HG02798 (cell line): ENCODE measurements at regions not wholly inside any gene's neighbourhood (a gene's known extent, or its start where the extent isn't known, plus 50 kb on each side); places are given as distances from the start of the nearest gene placed in this dataset.
A peak's percentile ranks its signal among the peaks of the same experiment; 100 is the strongest.

Source experiments
- ATAC-seq: cut with Tn5 transposase; IDR thresholded peaks from one replicate; pipeline ENCODE4 v1.9.1; 2021; ENCODE audit warnings: mild to moderate bottlenecking; ENCODE audit not compliant: unreplicated experiment, poor library complexity

DNA sequence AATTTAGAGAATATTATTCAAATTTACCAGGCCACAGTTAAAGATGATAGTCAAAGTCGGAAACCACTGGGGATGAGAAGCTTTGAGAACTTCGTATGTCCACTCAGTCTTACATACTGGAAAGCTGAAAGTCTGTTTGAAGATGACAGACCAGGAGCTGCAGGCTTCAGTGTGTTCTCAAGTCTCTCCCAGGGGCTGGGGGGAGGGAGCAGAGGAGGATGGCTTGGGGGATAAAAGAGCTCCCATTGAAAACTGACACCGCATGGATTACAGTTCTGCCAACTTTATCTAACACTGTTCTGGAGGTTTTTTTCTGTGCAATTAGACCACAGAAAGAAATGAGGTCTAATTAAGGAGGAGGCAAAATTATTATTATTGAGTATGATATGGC lies 170.5 kb upstream of the ALKAL2 start:
- no peak for ATAC-seq

DNA sequence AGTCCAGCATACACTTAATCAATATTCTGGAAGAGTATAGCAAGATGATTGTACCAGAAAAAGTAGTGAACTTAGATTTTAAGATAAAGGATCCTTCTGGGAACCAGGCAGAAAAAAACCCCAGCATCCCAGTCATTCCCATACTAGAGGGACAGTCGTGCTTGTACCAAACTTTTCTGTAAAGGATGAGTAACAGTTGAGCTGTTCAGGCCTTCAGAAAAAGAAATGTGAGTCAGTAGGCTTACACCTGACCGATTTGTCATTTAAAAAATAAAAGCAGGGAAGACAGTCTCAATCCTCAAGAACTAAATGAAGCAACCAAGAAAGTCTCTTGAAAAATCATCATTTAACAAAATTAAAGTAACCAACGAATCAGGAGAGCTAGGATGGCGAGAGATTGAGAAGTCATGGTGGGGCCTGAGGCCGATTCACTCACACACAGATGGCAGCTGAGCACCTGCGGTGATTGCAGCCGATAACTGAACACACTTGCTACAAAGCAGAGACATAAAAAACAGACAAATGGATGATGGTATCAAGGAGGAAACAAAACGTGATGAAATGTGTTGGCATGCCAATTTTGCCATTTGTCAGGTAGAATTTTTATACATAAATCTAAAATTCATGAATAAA lies 170.0 kb upstream of the ALKAL2 start:
- no peak for ATAC-seq

DNA sequence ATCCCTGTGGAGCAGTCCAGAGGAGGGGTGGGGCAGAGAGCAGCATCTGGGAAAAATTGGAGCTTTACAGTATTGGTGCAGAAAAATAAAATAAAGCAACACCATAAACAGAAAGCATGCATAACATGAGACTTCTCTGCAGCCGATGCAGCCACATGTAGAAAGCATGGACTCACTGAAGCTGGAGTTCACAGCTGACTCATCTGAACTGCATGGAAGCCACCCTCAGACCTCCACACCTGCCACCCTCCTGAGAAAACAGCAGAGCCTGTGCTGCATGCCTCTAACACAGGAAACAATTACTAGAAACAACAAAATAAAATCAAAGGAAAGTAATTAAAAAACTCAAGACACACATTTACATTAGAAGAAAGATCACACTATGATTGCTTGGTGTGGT lies 169.4 kb upstream of the ALKAL2 start:
- ATAC-seq: no peak

DNA sequence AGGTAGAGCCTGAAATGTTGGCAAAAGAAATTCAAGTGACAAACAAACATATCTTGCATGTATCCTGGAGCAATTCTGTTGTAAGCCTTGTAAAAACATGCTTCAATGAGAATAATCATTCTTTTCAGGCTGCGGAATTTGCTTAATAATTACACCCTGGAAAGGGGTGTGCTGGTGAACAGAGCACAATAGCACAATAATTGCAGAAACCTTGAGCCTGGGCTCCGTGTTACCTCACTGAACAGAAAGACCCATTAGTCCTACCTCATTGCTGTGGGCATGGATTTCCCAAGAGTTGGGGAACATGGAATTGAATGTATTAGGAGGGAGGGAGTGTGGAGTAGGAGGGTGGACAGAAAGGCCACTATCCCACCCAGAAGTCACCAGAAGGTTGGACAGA lies 168.0 kb upstream of the ALKAL2 start:
- no peak for ATAC-seq

DNA sequence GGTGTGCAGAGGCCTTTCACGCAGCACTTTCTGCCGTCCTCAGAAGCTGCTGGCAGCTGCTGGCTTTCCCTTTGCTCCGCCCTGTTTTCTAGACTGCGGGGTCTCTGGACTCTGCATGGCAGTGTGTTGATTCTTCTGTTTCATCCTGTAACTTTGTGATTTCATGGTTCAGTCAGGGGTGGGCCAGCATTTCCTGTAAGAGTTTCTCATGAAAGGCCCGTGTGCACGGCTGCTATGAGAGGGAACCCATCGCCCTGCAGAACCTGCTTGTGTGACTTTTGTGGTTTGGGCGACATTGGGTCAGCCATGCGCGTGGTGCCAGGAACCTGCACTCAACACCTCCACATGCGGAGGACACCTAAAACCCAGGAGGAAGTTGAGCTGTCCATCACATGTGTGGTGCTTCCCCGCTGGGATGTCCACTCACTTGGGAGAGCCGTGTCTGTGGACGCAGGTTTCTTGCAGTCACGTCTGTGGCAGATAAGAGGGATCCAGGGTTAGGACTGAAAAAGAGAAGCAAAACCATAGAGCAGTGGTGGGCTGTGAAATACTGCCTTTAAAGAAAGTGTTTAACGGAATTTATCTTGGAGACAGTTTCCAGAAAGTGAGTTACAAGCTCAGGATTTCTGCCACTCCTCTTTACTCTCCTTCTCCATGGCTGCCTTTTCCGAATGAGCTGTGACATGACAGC lies 167.3 kb upstream of the ALKAL2 start:
- ATAC-seq: no peak

DNA sequence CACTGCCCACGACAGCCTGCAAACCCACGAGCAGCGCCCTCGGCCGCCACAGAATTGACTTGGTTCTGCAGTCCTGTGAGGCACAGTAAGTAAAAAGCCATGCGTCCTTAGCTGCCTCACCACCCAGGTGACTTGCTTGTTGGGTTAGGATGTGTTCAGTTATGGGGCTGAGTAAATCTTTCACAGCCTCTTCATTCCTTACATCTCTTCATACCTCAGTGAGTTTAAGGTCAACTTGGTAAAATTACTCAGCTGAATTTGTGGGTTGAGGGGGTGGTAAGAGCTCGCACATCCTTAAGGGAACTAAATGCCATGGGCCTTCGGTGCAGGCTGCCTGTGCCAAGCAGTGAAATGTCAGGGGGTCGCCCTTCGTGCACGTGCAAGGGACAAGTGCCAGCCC lies 165.2 kb upstream of the ALKAL2 start:
- ATAC-seq: no peak

DNA sequence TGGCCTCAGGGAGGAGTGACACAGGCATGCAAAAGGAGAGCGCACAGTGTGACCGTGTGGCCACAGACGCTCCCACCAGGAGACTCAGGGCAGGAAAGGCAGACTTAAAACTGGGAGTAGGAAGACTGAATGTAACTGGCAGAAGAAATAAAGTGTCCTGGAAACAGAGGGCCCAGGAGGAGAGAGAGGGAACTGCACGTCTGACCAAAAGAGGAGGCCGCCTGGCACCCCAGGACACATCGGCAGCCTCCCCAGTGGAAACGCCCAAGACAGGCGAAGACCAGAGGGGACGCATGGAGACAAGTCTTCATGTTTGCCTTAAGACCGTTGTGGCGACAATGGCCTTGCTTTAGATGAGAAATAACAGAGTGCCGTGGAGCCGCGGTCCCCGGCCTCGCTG lies 163.6 kb upstream of the ALKAL2 start:
- no peak for ATAC-seq

DNA sequence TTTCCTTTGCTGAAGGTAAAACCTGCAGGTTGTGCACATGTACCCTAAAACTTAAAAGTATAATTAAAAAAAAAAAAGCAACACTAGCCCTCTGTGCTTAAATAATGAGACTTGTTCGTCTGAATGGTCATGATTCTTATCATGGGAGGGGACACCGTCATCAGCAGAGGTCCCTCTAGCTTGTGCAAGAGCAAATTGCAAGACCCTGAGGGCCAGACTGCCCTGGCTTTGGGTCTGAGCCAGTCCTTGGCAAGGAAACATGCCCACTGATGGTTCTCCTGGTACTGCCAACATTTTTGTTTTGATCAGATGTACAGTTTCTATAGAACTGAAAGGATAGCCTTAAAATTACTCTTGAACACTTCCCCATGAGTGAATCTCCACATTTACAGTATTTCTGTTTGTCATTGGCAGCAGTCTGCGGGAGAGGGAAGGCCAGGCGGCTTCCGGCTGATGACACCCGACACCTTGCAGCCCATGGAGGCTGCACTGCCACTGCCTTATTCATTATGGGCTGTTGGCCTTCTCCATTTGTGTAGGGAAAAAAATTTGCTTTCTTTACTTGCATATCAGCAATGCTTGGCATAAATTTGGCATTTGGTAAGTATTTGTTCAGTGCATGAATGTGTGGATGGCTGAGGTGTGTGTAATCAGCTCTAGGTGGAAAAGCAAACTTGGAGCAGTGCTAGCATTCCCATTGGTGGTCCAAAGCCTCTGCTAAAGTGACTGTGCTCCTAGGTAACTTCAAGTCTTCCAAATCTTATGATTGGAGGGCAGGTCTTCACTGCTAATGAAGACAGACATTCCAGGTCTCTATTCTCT lies 161.6 kb upstream of the ALKAL2 start:
- no peak for ATAC-seq

DNA sequence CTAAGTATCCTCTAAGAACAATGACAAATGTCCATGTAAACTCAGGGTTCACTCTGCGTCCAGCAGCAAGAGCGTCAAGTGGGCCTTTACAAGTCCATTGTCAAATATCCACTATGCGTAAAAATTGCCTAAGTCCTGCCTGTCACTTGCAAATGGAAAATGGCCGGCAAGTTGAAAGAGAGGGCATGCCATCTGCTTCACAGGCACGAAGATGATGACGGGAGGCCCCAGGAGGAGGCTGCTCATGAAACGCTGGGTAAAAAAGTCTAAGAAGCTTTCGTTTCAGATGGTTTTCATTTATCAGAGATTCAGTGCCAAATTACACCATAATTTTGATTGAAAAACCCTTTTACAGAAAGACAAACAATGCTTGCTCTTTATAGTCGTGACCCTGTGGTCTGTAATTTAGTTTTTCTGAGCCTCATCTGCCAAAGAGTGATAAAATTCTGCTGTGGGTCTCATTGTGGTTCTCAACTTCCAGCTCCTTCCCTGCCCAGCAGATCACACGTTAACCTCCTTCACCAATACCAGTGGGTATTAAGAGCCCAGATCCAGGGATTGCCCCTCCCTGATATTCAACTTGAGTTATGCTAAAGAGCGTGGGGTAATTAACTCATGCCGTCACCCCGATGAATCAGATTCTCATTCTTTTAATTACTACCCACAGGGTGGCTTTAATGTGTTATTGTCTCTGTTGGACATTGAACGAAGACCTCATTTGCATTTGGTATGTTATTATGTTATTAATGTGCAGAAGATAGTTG lies 160.2 kb upstream of the ALKAL2 start:
- no peak for ATAC-seq

DNA sequence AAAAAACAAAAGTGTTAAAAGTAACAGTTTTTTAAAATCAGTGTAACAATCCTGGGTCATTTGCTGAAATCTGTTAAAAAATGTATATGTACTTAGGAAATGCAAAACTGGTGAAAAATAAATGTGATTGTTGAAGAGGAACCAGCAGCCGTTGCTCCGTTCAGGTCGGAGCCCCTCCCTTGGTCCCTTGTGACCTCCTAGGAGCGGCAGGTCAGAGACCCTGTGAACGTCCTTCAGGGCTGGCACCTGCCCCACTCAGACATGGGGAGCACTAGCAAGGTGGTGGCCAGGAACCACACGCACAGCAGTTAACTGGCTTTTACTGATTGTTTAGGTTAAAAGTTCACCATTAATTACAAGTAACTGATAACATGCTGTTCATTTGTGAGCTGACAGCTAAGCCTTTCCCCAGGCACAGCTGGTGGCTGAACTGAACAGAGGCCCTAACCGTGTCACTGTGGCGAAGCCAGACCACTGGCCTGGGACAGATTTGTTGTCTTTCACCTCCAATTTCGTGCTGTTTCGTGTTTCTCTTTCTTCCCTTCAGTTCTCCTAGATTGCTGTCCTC lies 159.2 kb upstream of the ALKAL2 start:
- no peak for ATAC-seq

DNA sequence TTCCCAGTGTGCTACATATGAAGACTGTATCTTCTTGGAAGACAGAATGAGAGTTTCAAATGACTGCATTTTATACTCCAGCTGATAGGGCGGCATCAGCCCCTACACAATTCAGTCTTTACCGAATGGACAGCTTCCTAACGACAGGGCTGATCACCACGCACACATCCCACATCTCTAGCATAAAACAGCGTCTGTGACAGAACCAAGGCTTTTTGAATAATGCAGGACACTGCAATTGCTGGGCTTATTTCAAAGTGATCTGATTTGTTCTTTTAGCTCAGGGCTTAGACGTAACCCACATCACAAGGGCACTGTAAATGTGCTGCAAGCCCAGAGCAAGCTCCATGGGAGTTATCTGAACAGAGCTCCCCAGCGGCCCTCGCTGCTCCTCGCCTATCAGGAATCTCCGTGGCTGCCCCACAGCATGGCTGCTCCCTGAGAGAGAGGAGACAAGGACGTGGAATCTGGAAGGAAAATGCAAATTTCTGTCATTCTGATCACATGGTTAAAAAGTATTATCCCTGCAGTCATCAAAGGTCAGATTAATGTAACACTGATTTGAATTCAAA lies 158.5 kb upstream of the ALKAL2 start:
- ATAC-seq: no peak

DNA sequence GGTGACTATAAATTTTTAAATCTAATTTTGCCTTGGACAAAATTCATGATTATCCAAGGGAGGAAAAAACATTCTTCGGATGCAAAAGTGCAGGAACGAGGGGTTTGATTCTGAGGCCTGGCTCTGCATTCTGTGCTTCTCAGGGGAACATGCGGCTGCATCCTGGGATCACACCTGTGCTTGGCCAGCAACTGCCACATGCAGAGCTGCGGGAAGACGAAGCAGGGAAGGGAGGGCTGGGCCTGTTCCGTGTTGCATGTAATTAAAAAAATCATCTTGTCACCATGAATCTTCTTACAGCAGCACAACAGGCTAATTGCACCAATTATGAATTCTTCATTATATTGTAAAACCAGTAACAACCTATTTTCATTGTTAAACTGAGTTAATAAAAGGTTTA lies 158.0 kb upstream of the ALKAL2 start:
- no peak for ATAC-seq

DNA sequence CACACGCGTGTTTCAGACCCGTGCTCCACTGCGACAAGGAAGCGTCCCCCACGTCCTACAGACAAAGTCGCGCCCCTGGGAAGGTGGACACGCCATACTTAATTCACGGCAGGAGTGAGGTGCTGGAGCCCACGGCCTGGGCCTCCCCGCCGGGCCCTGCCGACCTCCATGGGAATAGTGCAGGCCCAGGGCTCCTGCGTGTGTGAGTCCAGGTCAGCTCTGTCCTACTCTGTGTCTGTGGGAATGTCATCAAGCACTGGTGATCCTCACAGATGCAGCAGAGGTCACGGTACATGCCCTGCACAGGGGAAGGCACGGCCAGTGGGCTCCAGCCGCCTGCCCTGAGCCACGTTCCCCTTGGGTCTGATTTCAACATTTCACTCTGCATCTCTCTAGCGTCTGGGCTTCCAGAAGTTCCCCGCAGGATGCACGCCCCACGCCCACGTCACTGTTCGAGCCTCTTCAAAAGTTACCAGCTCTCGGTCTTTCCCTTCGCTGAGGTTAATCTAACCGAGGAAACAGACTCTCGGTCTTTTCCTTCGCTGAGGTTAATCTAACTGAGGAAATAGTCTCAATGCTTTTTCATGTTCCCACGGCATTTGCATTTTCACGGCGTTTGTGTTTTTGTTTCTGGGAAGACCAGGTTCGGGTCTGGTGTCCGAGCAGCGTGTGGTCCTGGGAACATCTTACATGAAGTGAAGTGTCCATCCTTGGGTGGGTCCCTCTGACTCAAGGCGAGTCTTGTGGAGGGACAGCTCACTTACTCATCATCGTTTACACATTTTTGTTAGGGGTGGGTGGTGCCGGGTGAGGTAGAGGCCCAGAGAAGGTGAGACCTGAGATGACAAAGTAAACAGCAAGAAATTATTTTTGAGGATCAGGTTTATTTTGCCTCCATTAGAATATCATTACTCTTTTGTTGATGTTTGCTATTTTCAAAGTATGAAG lies 157.3 kb upstream of the ALKAL2 start:
- ATAC-seq: no peak

DNA sequence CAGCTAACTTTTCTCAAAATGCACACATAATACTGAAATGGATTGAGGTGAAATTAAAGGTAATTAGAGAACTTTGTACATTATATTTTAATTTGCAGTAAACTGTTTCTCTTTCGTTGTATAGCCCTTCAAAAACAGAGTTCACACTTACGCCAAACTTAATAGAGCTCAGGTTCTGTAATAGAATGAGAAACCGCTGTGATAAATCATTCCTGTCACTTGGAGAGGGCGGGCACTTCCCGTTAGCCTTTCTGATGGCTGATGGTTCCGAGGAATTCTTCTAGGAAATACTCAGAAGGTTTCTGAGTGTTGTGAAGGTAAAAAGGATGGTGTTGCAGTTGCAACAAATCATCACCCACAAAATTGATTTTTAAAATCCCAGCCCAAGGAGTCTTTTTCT lies 155.8 kb upstream of the ALKAL2 start:
- no peak for ATAC-seq

DNA sequence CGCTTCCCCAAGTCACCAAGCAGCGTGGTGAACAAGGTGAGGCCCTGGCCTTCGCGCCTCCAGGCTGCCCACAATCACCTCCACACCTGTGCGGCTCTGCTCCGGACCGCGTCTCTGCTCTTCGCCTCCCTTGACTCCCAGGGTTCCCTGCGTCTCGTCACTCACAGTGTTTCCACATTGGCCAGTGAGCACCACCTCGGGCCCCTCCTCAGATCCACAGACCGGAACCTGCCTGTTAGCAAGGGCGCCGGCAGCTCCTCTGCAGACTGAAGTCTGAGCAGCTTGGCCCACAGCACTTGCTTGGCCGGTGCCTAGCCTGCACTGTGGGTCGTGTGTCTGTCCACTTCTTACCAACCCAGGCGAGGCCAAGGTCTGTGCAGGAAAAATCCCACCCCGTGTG lies 155.3 kb upstream of the ALKAL2 start:
- no peak for ATAC-seq

DNA sequence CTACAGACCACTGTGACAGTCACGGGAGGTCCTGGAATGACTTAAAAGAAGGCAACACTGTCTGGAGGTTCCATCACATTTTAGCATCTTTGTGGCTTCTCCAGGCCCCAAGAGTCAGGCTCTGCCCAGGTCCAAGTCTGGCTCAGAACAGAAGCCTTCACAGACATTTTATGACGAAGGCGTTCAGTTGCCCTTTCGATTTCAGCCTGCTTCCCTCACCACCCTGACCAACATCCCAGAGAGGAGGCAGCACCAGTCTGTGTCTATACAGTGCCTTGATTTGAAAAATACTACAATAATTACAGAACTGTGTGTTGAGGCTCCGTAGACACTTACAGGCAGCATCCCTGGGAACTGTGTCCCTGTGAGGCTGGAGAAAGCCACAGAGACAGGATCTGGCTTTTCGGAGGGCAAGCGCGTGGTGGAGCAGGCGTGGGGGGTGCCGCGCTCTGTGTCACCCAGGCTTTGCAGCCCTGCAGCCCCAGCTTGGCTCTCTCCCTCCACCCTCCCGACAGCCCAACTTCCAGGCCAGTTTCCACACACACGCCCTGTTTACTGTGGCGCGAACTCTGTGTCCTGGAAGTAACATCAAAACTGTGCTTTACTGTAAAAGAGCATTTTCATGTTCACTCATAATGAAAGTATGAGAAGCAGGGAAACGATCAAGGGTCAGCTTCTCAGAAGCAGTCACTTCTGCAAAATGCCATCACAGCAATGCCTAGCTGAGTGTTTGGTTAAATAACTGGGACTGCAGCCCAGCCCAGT lies 153.5 kb upstream of the ALKAL2 start:
- peak; percentile 72 for ATAC-seq

DNA sequence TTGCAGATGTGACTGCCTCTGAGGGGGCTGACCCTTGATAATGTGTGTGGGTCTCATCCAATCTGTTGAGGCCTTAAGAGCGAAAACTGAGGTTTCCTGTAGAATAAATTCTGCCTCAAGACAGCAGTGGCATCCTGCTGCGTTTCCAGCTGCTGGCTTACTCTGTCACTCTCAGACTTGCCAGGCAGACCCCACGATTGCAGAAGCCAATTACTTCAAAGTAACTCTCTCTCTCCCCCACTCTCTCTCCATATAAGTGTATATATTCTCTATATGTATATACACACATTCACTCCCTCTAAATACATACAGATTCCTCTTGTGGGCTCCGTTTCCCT lies 152.5 kb upstream of the ALKAL2 start:
- no peak for ATAC-seq

DNA sequence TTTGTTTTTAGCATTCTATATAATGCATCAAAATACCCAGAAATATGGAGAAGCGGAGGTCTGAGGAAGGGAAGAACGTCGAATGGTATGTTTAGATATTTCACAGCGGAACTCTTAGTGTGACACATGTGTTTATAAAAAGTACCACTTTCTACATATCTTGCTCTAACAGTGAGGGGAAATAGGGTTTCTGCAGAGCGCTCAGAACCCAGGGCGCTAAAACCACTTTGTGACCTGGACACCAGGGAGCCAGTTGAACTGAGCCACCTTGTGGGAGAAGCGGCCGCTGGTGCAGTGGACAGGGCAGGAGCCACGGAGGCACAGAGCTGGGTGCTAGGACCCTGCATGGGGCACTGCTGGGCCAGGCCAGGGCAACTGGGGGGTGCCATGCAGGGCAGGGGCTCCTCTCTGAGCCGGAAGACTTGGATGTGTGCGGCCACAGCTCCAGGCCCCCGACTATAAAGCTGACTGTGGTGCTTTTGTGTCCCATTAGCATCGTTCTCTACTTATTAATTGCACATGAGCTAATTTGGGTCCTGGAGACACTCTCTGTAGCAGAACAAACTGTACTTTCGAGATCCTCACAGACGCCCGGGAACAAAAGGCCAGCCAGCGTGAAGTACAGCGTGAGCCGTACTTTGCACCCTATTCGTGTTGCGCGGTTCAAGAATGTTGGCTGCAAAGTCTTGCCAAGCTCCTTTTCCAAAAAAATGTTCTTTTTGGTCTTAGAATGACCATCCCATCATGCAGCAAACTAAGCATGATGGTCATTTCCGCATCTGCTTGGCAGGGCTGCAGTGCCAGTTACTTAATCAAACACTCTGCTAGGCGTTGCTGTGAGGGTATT lies 151.9 kb upstream of the ALKAL2 start:
- no peak for ATAC-seq
